MCF 10A (cell line): ENCODE measurements at regions not wholly inside any gene's neighbourhood (a gene's known extent, or its start where the extent isn't known, plus 50 kb on each side); places are given as distances from the start of the nearest gene placed in this dataset.

Experiments
- BruUV-seq: library from RNA; stranded (reverse); fragments of 400-500 nt; replicated peaks from 2 replicates; lab custom pipeline; 2021; lab: Mats Ljungman, UMichigan
- CTCF ChIA-PET: fragments of 300-600 bp; sonication (Branson Sonifier 250); formaldehyde crosslinking; extraction: SDS; loops from one replicate; lab custom pipeline; 2021; ENCODE audit warnings: antibody characterized with exemption, inconsistent platforms; lab: Yijun Ruan, JAX
- POLR2A ChIA-PET: fragments of 300-600, 350-650 bp; sonication (Branson Sonifier 250); formaldehyde crosslinking; extraction: SDS; loops from one replicate; lab custom pipeline; 2020; ENCODE audit warnings: antibody characterized with exemption, inconsistent platforms; lab: Yijun Ruan, JAX
- DNase-seq: peaks from one replicate; pipeline ENCODE4 v3.0.0-alpha.2; 2018; ENCODE audit not compliant: unreplicated experiment
- H3K27ac Mint-ChIP-seq: one replicate; pipeline ENCODE4 v1.8.0; 2022; ENCODE audit warnings: mild to moderate bottlenecking, low read depth, mixed read lengths; ENCODE audit not compliant: unreplicated experiment
- H3K27me3 Mint-ChIP-seq: one replicate; pipeline ENCODE4 v1.8.0; 2022; ENCODE audit warnings: mixed read lengths; ENCODE audit not compliant: insufficient read depth, unreplicated experiment
- H3K36me3 Mint-ChIP-seq: one replicate; pipeline ENCODE4 v1.8.0; 2022; ENCODE audit warnings: mild to moderate bottlenecking, moderate library complexity, mixed read lengths; ENCODE audit not compliant: insufficient read depth, unreplicated experiment
- H3K4me1 Mint-ChIP-seq: one replicate; pipeline ENCODE4 v1.8.0; 2022; ENCODE audit warnings: mixed read lengths; ENCODE audit not compliant: insufficient read depth, unreplicated experiment
- H3K4me3 Mint-ChIP-seq: one replicate; pipeline ENCODE4 v1.8.0; 2022; ENCODE audit warnings: mild to moderate bottlenecking, moderate library complexity, mixed read lengths; ENCODE audit not compliant: unreplicated experiment
- H3K9me3 Mint-ChIP-seq: one replicate; pipeline ENCODE4 v1.8.0; 2022; ENCODE audit warnings: mixed read lengths; ENCODE audit not compliant: unreplicated experiment
- CTCF ChIP-seq: fragments of 200-600 bp; IDR thresholded peaks from one replicate; pipeline ENCODE4 v1.8.0; 2022; ENCODE audit warnings: antibody characterized with exemption, mild to moderate bottlenecking; ENCODE audit not compliant: unreplicated experiment
- intact Hi-C: fragments of 100-400 bp; cut with micrococcal nuclease; formaldehyde crosslinking; loops from 2 replicates; pipeline ENCODE4 v1.14.1; 2022

GRCh38 chr4:174427571-174428140 is 94.6 kb downstream of the HPGD start:
- Mint-ChIP-seq H3K36me3 (no peaks in the 10 kb centered on the region), H3K27me3 (no peaks in the 10 kb centered on the region), H3K9me3 (no peaks in the 10 kb centered on the region), H3K4me3 (no peak overlapping the region), H3K4me1 (peaks cover 11% of the 10 kb centered on the region), H3K27ac (no peak overlapping the region)
- DNase-seq, result peak; percentile 81
- CTCF ChIA-PET, result no interaction called here
- POLR2A ChIA-PET, result interaction anchor here (0.8 to 1.6 kb wide), 2 partner anchors 20 to 95 kb away, joined by 3 to 4 read pairs; partner anchors contain the start of gene HPGD
- no TSS peak for BruUV-seq
- no peak for TF ChIP-seq CTCF
- intact Hi-C loops, result no loop called here

- Mint-ChIP-seq H3K4me1 (peaks cover 12% of the 10 kb centered on the region), H3K36me3 (no peaks in the 10 kb centered on the region), H3K9me3 (no peaks in the 10 kb centered on the region), H3K27me3 (no peaks in the 10 kb centered on the region), H3K4me3 (no peak overlapping the region), H3K27ac (no peak overlapping the region)
- no peak for TF ChIP-seq CTCF
- ChIA-PET CTCF (no interaction called here), POLR2A (interaction anchor here (0.6 to 0.8 kb wide), 2 partner anchors 101 to 204 kb away, joined by 3 to 4 read pairs; no protein-coding TSS in a partner anchor)
- no TSS peak for BruUV-seq
- intact Hi-C loops, result no loop called here
- DNase-seq, result no peak
Observed at GRCh38 chr4:174425669-174426068, 96.6 kb downstream of the HPGD start.

GRCh38 chr4:174423257-174423944 is 98.9 kb downstream of the HPGD start:
- peak overlapping the region; percentile 54 for H3K4me3 Mint-ChIP-seq
- intact Hi-C loops, result no loop called here
- H3K9me3 Mint-ChIP-seq, result no peaks in the 10 kb centered on the region
- BruUV-seq, result no TSS peak
- no peak for TF ChIP-seq CTCF
- DNase-seq, result peak; percentile 93
- CTCF ChIA-PET, result interaction anchor here (0.8 to 1.7 kb wide), 4 partner anchors 21 to 100 kb away, joined by 3 to 6 read pairs (median 4); no protein-coding TSS in a partner anchor
- POLR2A ChIA-PET, result interaction anchor here (0.6 to 2.5 kb wide), 20 partner anchors 10 to 194 kb away, joined by 3 to 14 read pairs (median 4); partner anchors contain the start of gene HPGD
- no peaks in the 10 kb centered on the region for H3K36me3 Mint-ChIP-seq
- peak overlapping the region; percentile 69 for H3K27ac Mint-ChIP-seq
- no peaks in the 10 kb centered on the region for H3K27me3 Mint-ChIP-seq
- H3K4me1 Mint-ChIP-seq, result peaks cover 12% of the 10 kb centered on the region

- Mint-ChIP-seq H3K4me3 (peak overlapping the region; percentile 54), H3K36me3 (no peaks in the 10 kb centered on the region), H3K4me1 (peaks cover 12% of the 10 kb centered on the region), H3K27ac (peak overlapping the region; percentile 69), H3K27me3 (no peaks in the 10 kb centered on the region), H3K9me3 (no peaks in the 10 kb centered on the region)
- TF ChIP-seq CTCF, result no peak
- intact Hi-C loops, result no loop called here
- CTCF ChIA-PET, result interaction anchor here (1.2 kb wide), 1 partner anchor 22 kb away, joined by 4 read pairs; no protein-coding TSS in a partner anchor
- no TSS peak for BruUV-seq
- POLR2A ChIA-PET, result interaction anchor here (0.6 to 2.5 kb wide), 13 partner anchors 13 to 194 kb away, joined by 3 to 14 read pairs (median 4); partner anchors contain the start of gene HPGD
- no peak for DNase-seq
Observed at GRCh38 chr4:174422893-174423256, 99.4 kb downstream of the HPGD start.
